Panc1 (cell line): ENCODE measurements at regions not wholly inside any gene's neighbourhood (a gene's known extent, or its start where the extent isn't known, plus 50 kb on each side); places are given as distances from the start of the nearest gene placed in this dataset.

ENCODE experiments used
- ATAC-seq: fragments of 200-7000 bp; cut with Tn5 transposase; 2 replicates; pipeline ENCODE4 v1.9.1; 2020; ENCODE audit warnings: mild to moderate bottlenecking, moderate library complexity
- BruUV-seq: library from RNA; stranded (reverse); fragments of 400-500 nt; replicated peaks from 2 replicates; lab custom pipeline; 2021; lab: Mats Ljungman, UMichigan
- CTCF ChIA-PET: fragments of 300-600 bp; sonication (Branson Sonifier 250); formaldehyde crosslinking; loops from one replicate; lab custom pipeline; 2022; ENCODE audit warnings: antibody characterized with exemption; lab: Charles Lee
- POLR2A ChIA-PET: fragments of 300-600 bp; sonication (Branson Sonifier 250); formaldehyde crosslinking; loops from one replicate; lab custom pipeline; 2022; ENCODE audit warnings: antibody characterized with exemption; lab: Charles Lee
- DNase-seq: peaks from one replicate; pipeline ENCODE4 v3.0.0-alpha.2; 2010; ENCODE audit warnings: low read depth, low spot score
- H3K27ac ChIP-seq: 2 replicates; pipeline ENCODE4 v1.5.1; 2011; ENCODE audit warnings: mild to moderate bottlenecking, low read length, inconsistent platforms
- H3K27me3 ChIP-seq: fragments of 200-500 bp; sonication (Bioruptor generic); 2 replicates; pipeline ENCODE4 v1.6.0; 2014; ENCODE audit warnings: low read length, inconsistent platforms; ENCODE audit not compliant: control insufficient read depth, insufficient read depth
- H3K36me3 ChIP-seq: fragments of 200-500 bp; sonication (Bioruptor generic); 2 replicates; pipeline ENCODE4 v1.5.1; 2014; ENCODE audit warnings: inconsistent platforms, mild to moderate bottlenecking, low read length, moderate library complexity; ENCODE audit not compliant: control insufficient read depth, insufficient read depth
- H3K4me1 ChIP-seq: 2 replicates; pipeline ENCODE4 v1.5.1; 2011; ENCODE audit warnings: inconsistent platforms, mild to moderate bottlenecking, low read length, moderate library complexity; ENCODE audit not compliant: control insufficient read depth, insufficient read depth
- H3K4me3 ChIP-seq, 2 experiments: 2 replicates each; pipeline ENCODE4 v1.5.1; 2011 to 2012; ENCODE audit warnings: low read depth in 2 of 2, low read length in 2 of 2, mild to moderate bottlenecking in 2 of 2, inconsistent platforms in 1 of 2, moderate library complexity in 1 of 2
- H3K9me3 ChIP-seq: fragments of 200-500 bp; sonication (Bioruptor generic); 2 replicates; pipeline ENCODE4 v1.5.1; 2014; ENCODE audit warnings: low read depth, mild to moderate bottlenecking, inconsistent platforms, low read length, moderate library complexity; ENCODE audit not compliant: control insufficient read depth, insufficient read depth
- POLR2AphosphoS5 ChIP-seq: IDR thresholded peaks from 2 replicates; pipeline ENCODE4 v1.6.1; 2012; ENCODE audit warnings: mild to moderate bottlenecking, low read depth, low read length, moderate library complexity
- SIN3A ChIP-seq: IDR thresholded peaks from 2 replicates; pipeline ENCODE4 v1.6.1; 2012; ENCODE audit warnings: low read depth, mild to moderate bottlenecking, low read length, moderate library complexity, borderline replicate concordance; ENCODE audit not compliant: insufficient read depth
- TCF7L2 ChIP-seq: IDR thresholded peaks from 2 replicates; pipeline ENCODE4 v1.6.1; 2011; ENCODE audit warnings: mild to moderate bottlenecking, low read depth, low read length, inconsistent platforms
- in situ Hi-C: cut with HindIII; loops from 2 replicates; pipeline ENCODE4 v1.10.0; 2016; ENCODE audit warnings: low sequenced_read_pairs, low pct_unique_long_range_greater_than_20kb
- intact Hi-C: fragments of 100-400 bp; cut with micrococcal nuclease; formaldehyde crosslinking; loops from one replicate; pipeline ENCODE4 v1.10.0; 2022; ENCODE audit not compliant: unreplicated experiment
- TF ChIP-seq, protein P1 (sequence below): fragments of 450-650 bp; IDR thresholded peaks from 2 replicates; pipeline ENCODE4 v1.5.1; 2017; ENCODE audit warnings: mild to moderate bottlenecking
- TF ChIP-seq, protein P2 (sequence below), 2 experiments: IDR thresholded peaks; 2 replicates each; pipeline ENCODE4 v1.6.1; 2011 to 2012; ENCODE audit warnings: low read depth in 2 of 2, control low read depth in 1 of 2, low read length in 1 of 2, mild to moderate bottlenecking in 1 of 2, moderate library complexity in 1 of 2; ENCODE audit not compliant: insufficient read depth in 1 of 2

DNA sequence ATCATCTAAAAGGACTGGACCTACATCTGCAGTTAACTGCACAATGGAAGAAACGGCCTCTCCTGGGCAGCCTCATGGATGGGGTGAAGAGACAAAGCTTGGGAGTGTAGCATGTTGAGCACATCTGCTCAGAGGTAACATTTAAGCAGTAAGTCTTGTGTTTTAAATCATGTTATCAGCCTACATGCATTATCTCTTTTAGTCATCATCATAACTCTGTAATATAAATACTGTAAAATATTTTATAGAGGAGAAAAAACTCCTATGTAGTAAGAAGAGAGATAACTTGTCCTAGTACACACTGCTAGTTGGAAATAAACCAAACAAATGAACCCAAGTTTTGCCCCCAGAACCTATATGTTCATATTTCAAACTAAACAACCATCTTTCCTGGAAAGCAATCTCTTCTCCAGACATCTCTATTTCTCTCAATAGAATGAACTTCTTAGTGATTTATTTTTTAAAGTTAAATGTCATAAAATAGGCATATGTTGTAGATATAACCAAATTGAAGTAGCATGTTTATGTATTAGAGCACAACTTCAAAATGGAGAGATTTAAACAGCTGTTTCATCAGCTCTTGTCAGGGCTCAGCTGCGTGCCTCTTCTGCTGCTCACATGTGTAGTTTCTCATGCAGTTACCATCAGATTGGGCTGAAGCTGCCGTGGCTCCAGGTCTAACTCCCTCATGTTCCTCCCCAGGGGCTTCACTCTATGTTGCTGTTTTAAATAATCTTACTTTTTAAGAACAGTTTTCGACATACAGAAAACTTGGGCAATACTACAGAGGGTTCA lies 581.8 kb upstream of the ZFP42 start:
- ATAC-seq (no peak), DNase-seq (no peak)
- ChIA-PET CTCF (no interaction called here), POLR2A (no interaction called here)
- H3K4me1 ChIP-seq: no peaks in the 10 kb centered on the region
- BruUV-seq: no TSS peak
- in situ Hi-C loops (no loop called here), intact Hi-C loops (no loop called here)
- TF ChIP-seq POLR2AphosphoS5: no peak
- no peak for TF ChIP-seq TCF7L2
- TF ChIP-seq, protein P1, sequence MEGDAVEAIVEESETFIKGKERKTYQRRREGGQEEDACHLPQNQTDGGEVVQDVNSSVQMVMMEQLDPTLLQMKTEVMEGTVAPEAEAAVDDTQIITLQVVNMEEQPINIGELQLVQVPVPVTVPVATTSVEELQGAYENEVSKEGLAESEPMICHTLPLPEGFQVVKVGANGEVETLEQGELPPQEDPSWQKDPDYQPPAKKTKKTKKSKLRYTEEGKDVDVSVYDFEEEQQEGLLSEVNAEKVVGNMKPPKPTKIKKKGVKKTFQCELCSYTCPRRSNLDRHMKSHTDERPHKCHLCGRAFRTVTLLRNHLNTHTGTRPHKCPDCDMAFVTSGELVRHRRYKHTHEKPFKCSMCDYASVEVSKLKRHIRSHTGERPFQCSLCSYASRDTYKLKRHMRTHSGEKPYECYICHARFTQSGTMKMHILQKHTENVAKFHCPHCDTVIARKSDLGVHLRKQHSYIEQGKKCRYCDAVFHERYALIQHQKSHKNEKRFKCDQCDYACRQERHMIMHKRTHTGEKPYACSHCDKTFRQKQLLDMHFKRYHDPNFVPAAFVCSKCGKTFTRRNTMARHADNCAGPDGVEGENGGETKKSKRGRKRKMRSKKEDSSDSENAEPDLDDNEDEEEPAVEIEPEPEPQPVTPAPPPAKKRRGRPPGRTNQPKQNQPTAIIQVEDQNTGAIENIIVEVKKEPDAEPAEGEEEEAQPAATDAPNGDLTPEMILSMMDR: no peak
- TF ChIP-seq, protein P2, sequence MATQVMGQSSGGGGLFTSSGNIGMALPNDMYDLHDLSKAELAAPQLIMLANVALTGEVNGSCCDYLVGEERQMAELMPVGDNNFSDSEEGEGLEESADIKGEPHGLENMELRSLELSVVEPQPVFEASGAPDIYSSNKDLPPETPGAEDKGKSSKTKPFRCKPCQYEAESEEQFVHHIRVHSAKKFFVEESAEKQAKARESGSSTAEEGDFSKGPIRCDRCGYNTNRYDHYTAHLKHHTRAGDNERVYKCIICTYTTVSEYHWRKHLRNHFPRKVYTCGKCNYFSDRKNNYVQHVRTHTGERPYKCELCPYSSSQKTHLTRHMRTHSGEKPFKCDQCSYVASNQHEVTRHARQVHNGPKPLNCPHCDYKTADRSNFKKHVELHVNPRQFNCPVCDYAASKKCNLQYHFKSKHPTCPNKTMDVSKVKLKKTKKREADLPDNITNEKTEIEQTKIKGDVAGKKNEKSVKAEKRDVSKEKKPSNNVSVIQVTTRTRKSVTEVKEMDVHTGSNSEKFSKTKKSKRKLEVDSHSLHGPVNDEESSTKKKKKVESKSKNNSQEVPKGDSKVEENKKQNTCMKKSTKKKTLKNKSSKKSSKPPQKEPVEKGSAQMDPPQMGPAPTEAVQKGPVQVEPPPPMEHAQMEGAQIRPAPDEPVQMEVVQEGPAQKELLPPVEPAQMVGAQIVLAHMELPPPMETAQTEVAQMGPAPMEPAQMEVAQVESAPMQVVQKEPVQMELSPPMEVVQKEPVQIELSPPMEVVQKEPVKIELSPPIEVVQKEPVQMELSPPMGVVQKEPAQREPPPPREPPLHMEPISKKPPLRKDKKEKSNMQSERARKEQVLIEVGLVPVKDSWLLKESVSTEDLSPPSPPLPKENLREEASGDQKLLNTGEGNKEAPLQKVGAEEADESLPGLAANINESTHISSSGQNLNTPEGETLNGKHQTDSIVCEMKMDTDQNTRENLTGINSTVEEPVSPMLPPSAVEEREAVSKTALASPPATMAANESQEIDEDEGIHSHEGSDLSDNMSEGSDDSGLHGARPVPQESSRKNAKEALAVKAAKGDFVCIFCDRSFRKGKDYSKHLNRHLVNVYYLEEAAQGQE (IDR thresholded peaks at IDR 0.05; ENCODE audit: insufficient read depth in 1 of 2, low read depth in 2 of 2, low read length in 1 of 2): no peak
- TF ChIP-seq SIN3A: no peak
- no peak overlapping the region for H3K4me3 ChIP-seq
- no peaks in the 10 kb centered on the region for H3K27me3 ChIP-seq
- H3K9me3 ChIP-seq: no peaks in the 10 kb centered on the region; the same call in 1 of the 2 replicates
- H3K36me3 ChIP-seq: no peaks in the 10 kb centered on the region
- no peak overlapping the region for H3K27ac ChIP-seq

DNA sequence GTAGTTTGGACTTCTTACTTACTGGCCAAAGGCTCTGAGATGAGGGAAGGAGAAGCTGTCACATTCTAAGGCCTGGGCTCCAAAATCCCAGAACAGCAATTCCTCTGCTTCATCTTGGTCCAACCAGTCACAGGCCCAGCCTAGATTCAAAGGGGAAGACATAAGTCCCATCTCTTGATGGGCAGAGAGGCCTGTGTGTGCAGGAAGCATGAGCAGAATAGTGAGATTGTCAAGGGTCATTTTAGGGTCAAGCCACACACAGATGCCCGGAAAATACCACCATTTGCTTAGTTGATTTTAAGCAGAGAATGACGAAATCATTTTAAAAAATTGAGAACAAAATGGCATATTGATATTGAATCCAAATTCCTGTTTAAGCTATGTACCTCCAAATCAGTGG lies 580.9 kb upstream of the ZFP42 start:
- in situ Hi-C loops (no loop called here), intact Hi-C loops (no loop called here)
- ATAC-seq (no peak), DNase-seq (no peak)
- Histone ChIP-seq H3K27me3 (no peaks in the 10 kb centered on the region), H3K9me3 (no peaks in the 10 kb centered on the region; the same call in 1 of the 2 replicates), H3K4me3 (no peak overlapping the region), H3K27ac (no peak overlapping the region), H3K36me3 (no peaks in the 10 kb centered on the region), H3K4me1 (no peaks in the 10 kb centered on the region)
- BruUV-seq: no TSS peak
- ChIA-PET POLR2A (no interaction called here), CTCF (no interaction called here)
- TF ChIP-seq POLR2AphosphoS5: no peak
- no peak for TF ChIP-seq SIN3A
- no peak for TF ChIP-seq TCF7L2
- TF ChIP-seq, protein P1: no peak
- TF ChIP-seq, protein P2 (IDR thresholded peaks at IDR 0.05; ENCODE audit: insufficient read depth in 1 of 2, low read depth in 2 of 2, low read length in 1 of 2): no peak
